Fibroblast of pulmonary artery (primary cell): ENCODE measurements at regions not wholly inside any gene's neighbourhood (a gene's known extent, or its start where the extent isn't known, plus 50 kb on each side); places are given as distances from the start of the nearest gene placed in this dataset.
"Not testable (repeated sequence)": the region's sequence is repeated elsewhere in the genome, so short reads cannot be mapped to it uniquely, and the experiment has no call there.

Experiments
- DNase-seq: peaks from one replicate; pipeline ENCODE4 v3.0.0-alpha.2; 2010; ENCODE audit warnings: low read depth
- H3K4me3 ChIP-seq: replicated peaks from 2 replicates; pipeline ENCODE4 v1.5.1; 2011; ENCODE audit warnings: low read depth, mild to moderate bottlenecking, control low read depth, low read length, moderate library complexity
- TF ChIP-seq, protein P1 (sequence below): IDR thresholded peaks from 2 replicates; pipeline ENCODE4 v1.5.1; 2011; ENCODE audit warnings: mild to moderate bottlenecking, control low read depth, low read length, inconsistent platforms; ENCODE audit errors: missing control alignments

DNA sequence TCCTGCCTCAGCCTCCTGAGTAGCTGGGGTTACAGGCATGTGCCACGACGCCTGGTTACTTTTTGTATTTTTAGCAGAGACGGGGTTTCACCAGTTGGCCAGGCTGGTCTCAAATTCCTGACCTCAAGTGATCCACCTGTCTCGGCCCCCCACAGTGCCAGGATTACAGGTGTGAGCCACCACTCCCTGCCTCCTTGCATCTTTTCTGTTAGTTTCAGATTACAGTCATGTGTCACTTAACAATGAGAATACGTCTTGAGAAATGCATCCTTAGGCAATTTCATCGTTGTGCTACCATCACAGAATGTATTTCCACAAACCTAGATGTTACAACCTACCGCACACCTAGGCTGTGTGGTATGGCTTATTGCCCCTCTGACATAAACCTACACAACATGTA is 180.4 kb downstream of the TM9SF2 start:
- TF ChIP-seq, protein P1, sequence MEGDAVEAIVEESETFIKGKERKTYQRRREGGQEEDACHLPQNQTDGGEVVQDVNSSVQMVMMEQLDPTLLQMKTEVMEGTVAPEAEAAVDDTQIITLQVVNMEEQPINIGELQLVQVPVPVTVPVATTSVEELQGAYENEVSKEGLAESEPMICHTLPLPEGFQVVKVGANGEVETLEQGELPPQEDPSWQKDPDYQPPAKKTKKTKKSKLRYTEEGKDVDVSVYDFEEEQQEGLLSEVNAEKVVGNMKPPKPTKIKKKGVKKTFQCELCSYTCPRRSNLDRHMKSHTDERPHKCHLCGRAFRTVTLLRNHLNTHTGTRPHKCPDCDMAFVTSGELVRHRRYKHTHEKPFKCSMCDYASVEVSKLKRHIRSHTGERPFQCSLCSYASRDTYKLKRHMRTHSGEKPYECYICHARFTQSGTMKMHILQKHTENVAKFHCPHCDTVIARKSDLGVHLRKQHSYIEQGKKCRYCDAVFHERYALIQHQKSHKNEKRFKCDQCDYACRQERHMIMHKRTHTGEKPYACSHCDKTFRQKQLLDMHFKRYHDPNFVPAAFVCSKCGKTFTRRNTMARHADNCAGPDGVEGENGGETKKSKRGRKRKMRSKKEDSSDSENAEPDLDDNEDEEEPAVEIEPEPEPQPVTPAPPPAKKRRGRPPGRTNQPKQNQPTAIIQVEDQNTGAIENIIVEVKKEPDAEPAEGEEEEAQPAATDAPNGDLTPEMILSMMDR = no peak
- H3K4me3 ChIP-seq = no peak overlapping the region
- DNase-seq = no peak

DNA sequence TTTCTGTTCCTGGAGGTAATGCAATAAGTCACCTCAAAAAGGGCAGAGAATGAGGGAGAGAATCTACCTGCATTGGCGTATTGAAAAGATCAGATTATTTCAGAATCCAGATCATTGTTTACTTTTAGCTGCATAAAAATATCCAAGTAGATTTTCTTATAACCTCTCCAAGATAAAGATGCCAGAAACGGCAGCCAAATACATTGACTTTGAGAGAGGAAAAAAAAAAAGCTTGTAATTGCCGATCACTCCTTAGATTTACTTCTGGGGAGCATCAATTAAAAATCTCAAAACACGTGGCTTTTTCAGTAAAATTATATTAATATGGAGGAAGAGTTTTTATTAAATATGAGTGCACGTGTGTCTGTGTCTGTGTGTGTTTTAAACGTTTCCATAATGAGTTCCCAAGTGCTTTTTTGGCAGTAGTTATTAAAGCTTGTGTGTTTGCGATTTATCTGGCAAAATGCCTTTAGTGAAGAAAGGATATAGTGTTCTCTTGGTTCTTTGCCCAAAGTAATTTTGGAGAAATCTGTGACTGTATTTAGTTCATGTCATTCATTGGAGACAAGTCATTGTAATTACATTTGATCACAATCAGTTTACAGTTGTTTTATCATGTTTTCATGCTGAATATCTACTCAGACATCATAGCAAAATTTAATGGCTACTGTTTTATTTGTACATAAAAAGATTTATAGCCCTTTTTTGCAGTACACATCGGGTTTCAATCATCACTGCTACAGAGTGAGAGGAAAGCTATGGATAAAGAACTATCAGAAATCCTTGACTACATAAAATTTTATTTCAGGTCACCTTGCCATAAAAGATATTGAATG is 176.1 kb downstream of the TM9SF2 start:
- DNase-seq = peak; percentile 2
- TF ChIP-seq, protein P1 = no peak
- no peak overlapping the region for H3K4me3 ChIP-seq

DNA sequence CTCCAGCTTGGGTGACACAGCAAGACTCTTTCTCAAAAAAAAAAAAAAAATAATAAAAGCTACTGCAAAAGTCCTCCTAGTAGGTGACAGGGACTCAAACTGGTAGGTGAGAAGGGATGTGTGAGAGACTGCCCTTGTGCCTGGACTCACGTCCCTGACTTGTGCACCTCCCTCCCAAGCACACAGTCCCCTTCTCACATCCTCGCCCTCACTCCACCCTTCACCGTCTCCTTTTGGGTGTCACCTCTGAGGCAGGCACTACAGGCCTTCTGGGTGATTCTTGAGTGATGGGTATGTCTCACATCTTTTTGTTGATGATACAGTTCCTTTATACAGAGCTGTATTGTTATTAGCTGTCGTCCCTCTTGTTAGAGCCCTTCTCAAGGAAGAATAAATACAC is 170.5 kb downstream of the TM9SF2 start:
- TF ChIP-seq, protein P1 = no peak

DNA sequence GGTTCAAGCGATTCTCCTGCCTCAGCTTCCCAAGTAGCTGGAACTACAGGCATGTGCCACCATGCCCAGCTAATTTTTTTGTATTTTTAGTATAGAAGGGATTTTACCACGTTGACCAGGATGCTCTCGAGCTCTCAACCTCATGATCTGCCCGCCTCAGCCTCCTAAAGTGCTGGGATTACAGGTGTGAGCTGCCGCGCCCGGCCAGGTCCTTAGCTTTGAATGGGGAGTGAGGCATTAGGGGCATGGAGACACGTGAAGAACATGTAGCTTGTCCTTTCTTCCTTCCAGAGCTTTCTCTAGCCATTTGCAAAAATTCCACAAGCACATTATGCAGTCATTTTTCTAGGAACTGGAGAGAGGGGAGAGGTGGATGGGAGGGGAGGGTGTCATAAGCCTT is 167.8 kb downstream of the TM9SF2 start:
- DNase-seq, H3K4me3 ChIP-seq: not testable (repeated sequence)

More for the DNA sequence above, 170.5 kb downstream of the TM9SF2 start:
- H3K4me3 ChIP-seq = no peak overlapping the region
- DNase-seq = no peak

DNA sequence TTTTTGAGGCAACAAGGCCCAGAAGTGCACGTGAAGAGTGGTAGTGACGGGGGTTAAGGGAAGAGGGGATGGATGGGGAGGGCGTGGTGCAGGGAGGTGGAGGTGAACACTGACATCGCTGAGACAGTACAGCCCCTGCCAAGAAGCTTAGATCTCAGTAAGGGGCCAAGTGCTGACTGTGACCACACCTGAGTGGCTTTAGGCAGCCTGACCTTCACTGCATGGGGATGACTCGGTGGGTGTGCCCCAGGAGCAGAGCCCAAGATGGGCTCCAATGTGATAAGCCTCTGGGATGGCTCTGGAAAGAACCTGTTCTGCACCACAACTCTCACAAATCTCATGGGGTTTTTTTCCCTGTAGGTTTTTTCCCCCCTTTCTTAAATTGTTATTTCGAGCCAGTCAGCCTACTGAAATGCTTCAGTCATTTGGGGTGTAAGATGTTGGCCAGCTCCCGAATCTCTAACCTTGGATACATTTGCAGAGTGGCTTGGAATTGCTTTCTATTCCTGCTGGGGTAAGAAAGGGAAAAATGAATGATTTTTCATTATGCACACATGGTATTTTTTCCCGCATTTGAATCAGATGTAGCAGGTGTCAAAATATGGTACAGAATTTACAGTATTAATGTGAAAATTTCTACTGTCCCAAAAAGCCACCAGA is 165.0 kb downstream of the TM9SF2 start:
- no peak overlapping the region for H3K4me3 ChIP-seq
- DNase-seq = no peak
- TF ChIP-seq, protein P1 = no peak

DNA sequence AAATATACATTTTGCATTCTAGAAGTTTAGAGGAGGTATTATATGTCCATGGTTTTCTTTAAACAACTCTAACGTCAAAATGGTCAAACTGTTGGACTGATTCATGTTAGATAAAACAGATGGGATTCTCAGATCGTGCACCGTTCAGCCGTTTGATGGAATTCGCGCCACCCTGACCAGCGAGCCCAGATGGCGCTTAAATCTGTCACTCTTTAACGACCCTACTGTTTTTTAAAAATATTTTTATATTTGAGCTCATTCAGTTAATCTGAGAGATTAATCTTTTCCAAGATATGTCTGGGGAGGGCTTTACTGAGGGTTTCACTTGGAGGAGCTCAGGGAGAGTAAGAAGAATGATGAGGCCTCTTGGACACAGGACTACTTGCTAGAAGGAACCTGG is 164.4 kb downstream of the TM9SF2 start:
- TF ChIP-seq, protein P1 = no peak
- DNase-seq = no peak
- no peak overlapping the region for H3K4me3 ChIP-seq

DNA sequence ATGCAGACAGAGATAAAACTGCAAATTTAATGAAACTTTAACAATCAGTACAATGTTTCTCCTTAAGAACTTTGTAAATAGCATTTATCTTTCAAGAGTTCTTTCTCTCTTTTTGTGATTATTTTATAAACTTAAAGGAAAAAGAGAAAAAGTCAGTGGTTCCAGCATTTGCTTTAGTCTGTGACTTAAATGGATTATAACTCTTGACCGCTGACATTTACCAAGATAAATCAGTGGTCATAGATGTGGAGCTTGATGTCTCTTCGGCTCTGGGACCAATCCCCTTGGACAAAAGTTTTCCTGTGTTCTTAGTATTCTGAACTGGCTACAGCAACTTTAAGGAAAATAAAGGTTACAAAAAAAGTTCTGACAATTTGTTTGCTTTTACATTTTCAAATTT is 162.6 kb downstream of the TM9SF2 start:
- no peak for DNase-seq
- TF ChIP-seq, protein P1 = no peak
- H3K4me3 ChIP-seq = no peak overlapping the region
